Bone marrow (tissue), 2 donors: ENCODE measurements at regions not wholly inside any gene's neighbourhood (a gene's known extent, or its start where the extent isn't known, plus 50 kb on each side); places are given as distances from the start of the nearest gene placed in this dataset.

Experiments used
- DNase-seq, 2 donors: peaks; one replicate each; lab custom pipeline; 2025; lab: John Stamatoyannopoulos, UW

DNA sequence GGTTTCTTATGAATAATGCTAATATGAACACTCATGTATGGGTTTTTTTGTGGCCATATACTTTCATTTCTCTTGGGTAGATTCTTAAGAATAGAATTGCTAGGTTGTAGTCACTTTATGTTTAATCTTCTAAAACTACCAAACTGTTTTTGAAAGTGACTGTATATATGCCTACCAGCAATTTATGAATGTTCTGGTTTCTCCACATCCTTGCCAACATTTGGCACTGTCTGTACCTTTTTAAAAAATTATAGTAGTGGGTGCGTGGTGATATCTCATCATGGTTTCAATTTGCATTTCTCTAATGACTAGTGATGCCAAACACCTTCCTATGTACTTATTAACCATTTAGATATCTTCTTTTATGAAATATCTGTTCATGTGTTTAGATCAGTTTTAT is 110.6 kb upstream of the RIOK3 start:
- no peak for DNase-seq

DNA sequence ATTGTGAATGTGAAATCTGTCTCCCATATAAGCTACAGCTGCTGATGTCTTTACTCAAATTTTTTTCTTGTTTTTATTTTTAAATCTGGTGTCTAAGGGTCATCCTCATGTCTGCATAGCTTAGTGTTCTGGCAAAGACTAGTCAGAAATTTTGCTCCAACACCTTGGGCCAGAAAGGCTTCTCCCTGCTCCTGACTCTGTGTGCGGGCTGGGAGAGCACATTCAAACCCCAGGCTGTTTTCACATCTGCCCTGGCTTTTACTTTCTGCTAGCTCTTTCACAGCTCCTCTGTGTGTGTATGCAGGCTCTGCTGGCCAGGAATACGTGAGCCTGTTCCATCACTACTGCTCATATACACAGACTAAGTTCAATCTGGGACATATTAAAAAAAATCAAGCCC is 102.9 kb upstream of the RIOK3 start:
- no peak for DNase-seq

DNA sequence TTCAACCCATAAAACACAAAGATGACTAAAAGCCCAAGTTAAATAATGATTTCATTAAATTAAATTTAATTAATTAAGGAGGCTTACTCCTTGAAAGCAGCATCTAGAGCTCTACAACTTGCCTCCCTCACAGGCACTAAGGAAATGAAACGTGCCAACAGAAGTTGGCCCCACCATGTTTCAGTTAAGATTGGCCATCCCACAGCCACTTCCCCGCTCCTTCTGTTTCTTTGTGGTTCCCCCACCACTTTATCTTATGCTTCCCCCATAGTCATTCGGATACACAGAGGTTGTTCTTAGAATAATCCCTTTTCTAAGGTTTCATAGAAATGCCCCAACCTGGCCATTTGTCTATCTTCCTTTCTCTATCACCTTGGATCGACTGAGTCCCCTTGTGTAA is 101.6 kb upstream of the RIOK3 start:
- no peak for DNase-seq

DNA sequence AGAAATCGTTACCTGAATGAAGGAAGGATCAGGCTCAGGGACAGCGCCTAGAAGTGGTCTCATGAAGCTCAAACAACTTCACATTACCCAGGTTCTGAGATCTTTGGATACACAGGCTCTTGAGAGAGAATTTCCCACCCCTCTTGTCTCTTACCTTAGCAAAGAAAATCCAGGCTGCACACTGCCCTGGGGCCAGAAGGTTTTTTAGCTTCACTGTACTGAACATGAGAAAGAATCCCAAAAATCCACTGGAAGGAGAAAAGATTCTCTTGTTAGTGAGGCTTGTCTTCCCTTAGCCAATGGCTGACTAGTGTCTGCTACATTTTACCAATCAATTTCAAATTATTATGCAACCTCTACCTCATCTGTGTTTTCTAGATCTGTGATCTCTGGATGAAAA is 101.0 kb upstream of the RIOK3 start:
- DNase-seq: no peak

DNA sequence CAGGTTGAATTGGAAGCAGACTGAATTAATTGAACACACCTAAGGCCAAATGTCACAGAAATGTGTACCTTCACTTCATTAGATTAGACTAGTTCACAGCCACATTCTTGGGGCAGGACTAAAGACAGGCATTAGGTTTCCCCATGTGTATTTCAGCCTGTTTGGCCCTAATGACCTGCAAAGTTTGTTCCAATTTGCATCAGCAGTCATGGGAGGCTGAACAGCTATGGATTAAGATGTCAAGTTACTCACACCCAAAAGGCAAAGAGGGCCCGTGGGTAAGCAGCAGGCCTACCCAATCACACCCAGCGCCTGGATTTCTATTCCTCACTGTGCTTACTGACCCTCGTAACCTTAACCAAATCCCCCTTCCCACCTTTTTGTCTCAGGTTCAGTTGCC is 99.6 kb upstream of the RIOK3 start:
- no peak for DNase-seq

DNA sequence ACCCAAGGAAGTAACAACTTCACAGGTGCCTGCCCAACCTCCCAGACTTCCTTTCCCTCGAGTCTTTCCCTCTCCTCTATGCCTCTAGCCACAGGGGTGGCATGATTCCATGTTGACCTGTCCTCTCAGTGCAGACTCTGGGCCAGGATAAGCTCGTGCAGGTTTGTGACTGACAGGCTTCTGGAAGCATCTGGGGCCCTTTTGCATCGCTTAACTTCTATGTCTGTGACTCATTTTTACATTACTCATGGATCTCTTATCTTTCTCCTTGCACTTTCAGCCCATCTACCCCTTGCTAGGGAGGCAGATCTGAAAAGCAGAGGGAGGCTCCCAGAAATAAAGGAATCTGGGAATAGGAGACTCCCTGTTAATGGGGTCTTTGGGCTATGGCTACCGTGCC is 98.5 kb upstream of the RIOK3 start:
- DNase-seq: no peak

DNA sequence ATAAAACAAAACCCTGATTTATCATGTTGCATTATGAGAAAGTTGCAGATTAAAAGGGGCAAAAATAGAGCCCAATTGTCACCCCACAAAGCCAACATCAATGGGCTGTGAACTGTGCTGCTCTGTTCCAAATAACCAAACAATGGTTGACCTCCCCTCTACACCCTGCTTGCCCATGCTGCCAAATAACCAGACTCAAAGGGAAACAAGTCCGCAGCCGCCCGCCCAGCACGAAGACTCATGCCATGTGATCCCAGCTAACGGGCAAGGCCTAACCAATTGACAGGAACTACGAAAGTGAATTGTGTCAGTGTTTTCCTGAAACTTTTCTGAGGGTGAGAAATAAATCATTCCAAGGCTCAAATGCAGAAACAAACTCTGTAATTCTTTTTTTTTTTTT is 97.9 kb upstream of the RIOK3 start:
- DNase-seq: no peak

DNA sequence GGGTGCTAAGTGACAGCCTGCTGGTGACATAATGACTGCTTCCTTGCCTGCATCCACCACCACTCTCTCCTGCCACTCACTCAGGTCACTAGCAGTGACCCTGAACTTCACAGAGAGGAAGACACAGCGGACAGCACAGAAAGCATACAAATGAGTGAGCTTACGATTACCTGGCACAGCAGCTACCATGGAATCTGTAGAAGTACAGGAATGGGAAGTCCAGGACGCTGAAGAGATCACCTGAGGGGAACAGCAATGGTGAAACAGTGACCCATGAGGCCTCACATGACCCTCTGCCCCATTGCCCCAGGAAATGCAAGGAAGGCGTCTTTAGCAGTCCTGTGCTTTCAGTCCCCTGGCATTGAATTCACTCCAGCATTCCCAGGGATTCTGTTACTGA is 96.7 kb upstream of the RIOK3 start:
- no peak for DNase-seq

DNA sequence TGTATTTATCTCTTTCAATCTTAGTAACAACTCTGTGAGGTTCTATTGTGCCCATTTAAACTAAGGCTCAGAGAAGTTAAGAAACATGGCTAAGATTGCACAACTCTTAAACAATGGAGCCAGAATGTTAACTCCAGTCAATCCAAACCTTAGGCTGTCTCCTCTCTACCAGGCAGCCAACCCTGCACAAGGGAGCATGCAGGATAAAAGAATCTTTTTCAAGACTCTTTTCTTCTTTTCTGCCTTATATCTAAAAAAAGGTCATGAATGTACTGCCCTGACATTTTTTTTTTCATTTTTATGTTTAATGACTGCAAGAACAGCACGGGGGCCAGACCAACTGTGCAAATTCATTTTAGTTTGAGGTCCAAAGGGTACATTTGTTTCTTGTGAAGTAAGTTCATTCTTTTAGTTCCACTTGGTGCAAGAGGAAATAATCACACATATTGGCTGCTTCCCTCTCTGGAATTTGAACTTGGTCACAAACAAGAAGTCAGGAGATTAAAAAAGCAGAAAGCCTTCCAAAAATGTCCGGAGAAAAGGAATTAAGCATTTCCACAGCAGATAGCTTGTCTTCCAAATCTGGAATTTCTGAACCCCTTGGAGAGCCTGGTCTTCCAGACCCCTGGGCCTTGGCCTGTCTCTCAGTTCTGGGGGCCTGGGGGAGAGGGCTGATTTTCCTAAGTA is 96.0 kb upstream of the RIOK3 start:
- DNase-seq: no peak

DNA sequence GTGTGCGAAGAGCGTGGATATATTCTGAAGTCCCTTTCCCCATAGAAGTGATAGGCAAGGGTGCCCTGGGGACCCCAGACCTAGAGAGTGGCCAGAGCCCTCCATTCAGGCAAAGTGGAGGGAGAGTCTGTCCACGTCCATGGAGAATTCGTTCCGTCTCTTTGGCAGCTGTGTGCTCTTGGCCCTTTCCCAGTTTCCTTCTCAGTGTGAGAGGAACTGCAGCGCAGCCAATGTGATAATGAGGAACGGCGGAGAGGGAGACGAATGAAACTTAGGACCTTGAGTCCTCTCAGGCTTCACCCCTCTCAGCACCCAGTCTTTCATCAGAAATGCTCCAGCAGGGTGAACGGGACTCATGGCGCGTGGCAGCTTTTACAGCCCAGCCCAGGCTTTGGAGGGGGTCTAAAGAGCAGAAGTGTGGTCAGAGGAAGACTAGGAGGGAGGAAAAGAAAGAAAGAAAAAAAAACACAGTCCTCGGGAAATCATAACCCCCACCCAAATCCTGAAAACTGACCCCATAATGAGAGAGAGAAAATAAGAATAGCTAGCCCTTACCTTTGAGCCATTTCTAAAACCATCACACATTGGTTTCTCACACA is 95.0 kb upstream of the RIOK3 start:
- no peak for DNase-seq

DNA sequence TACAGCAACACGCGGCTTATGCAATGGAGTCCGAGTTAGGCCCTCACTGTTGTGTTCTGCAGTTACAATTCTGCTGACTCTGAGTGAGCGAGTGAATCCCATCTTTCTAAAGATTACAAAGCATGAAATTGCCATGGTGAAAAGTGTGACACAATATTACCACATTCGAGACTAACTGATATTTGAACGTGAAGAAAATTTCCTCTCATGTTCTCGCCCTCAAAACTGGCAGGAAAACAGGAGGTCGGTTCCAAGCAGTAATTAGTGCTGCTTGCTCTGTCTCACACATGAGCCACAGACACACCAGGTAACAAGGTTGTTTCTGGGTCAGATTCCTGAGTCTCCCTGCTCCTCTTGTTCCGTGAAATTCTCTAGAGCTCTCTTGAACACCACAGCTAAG is 93.7 kb upstream of the RIOK3 start:
- DNase-seq: no peak

DNA sequence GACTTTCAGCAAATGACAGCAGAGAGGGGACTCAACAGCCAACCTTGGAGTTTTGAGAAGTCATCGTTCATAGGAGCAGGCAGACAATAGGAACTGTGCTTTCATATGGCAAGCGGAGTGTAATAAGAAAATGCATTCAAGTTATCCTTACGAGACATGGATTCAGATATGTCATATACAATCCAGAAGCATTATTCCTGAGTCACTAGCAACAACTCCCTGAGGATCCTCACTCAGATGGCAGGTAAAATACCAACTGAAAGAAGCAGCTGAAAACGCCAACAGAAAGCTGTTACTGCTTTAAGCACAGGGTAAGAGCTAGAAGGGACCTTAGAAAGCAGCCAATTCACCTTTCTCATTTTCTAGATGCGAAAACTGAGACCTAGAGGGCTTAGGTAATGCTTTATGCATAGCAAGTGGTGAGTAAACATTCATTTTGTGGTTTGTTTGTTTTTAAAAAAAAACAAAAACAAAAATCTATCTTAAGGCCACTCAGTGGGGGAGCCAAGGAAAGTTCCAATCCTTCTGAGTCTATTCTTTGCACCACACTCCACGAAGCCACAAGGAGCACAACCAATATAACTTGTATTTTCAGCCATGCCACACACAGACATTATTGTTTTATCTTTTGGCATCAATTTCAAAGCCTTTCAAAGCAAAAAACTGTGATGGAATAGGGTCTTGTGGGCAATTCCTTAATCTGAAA is 89.1 kb upstream of the RIOK3 start:
- DNase-seq: no peak

DNA sequence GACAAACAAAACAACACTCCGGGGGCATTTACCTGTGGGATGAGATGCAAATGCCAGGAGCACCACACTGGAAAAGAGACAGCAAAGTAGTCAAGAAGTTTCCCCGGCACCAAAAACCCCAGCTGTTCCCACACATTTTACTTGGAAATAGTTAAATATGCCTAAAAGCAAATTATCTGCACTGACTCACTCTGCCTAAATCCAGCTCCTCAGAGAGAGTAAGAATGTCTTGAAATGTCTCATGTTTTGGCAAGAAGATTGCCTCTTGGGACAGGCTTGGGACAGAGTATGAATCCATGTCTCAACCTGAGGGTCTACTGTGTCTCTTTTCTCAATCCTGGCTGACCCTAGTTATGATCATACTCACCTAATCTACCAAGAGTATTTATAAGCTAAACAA is 87.5 kb upstream of the RIOK3 start:
- no peak for DNase-seq

DNA sequence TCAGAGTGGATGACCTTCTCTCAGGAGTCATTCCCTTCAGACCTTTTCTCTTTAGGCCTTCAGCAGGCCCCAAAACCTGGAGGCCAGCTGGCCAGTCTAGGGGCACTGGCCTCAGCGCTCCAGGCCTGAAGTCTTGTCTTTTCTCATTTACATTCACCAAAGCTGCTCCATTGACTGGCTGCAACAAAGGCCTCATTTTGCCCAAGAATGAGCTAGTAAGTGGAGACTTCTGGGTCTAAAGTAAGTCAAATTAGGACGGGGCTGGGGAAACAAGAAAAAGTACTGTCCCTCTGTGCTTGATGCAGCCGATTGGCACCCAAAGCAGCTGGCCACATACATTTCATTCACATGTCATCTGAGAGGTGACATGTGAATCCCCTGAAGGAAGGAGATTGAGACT is 83.8 kb upstream of the RIOK3 start:
- no peak for DNase-seq

DNA sequence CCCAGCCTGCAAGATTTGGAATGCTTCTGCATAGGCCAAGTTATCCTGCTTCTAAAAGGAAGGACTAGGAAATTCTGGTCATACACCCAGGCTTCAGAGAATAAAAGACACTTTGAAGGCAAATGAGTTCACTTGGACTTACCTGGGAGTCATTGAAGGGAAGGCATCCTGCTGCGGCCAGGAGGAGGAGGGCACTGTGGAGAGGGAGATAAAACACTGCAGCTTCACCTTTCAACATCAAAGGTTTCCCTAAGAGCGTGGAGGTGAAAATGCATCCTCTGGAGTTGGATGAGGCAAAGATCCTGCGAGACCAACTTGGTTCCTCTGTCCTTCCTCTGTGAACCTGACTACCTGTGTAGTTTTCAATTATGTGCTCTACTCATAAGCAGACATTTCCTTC is 79.5 kb upstream of the RIOK3 start:
- no peak for DNase-seq

DNA sequence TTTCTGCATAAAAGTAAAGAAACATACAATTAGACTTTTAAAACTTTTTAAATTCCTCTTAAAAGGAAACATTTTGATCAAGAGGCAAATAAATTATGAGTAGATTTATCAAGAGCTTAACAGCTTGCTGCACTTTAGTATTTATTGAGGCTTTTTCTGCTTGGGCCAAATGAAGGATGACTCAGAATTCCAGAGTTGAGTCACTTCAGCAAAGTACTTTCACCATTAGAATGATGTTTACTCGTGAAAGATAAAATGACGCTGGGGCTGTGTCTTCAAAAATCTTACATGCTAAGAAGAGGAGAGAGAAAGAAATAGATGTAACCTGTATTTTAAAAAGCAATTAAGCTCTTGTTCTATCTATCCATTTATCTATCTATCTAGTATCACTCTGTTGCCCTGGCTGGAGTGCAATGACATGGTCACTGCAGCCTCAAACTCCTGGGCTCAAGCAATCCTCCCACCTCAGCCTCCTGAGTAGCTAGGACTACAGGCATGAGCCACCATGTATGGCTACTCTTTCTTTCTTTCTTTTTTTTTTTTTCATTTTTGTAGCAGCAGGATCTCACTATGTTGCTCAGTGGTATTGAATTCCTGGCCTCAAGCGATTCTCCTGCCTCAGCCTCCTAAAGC is 75.3 kb upstream of the RIOK3 start:
- DNase-seq: peak in 1 of 2 donors; percentile 16

DNA sequence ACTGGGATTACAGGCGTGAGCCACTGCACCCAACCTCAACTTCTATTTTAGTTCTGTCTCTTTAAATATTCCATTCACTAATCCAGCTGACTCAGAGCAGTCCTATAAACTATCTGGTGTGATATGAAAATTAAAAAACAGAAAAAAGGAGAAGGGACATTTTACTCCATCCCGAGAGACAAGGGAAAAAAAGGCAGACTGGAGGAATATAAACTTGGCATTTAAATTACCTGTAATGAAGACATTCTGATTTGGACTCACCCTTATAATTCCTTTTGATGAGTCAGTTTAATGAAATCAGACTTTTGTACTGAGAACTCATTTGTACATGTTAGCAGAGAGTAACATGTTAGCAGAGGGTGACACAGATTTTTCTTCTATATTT is 74.8 kb upstream of the RIOK3 start:
- no peak for DNase-seq

DNA sequence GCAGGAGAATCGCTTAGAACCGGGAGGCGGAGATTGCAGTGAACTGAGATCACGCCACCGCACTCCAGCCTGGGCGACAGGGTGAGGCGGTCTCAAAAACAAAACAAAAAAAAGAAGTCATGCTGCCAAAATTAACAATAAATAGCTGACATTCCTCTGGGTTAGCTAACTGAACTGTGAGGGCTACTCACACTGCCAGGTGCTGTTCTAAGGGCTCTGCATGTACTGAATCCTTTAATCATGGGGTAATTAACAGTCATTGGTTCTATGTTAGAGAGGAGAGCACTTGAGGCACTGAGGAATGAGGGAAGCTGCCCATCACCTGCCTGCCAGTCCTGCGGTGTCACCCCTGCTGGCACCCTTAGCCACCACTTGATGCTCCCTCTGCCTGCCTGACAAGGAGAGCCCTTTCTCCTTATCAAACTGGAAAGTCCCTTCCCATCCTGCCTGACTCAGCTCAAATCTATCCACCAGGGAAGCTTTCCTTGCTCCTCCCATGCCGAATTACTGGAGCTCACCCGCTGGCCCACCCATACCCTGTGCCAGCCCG is 73.0 kb upstream of the RIOK3 start:
- DNase-seq: no peak

DNA sequence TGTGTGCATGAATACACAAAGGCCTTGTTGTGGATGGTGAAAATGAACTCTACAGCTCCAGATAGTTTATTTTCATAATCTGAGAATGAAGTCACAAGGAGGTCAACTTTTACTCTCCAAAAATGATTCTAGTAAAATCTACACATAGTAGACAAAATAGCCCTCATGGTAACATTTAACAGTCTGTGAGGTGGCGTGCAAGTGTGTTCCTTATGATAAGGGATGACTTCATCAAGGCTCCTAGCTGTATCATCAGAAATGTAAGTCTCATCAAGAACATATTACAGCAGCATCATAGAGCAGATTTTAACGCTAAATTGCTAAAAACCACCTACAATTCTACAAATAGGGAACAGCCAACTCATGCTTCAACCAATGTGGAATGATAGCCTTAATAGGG is 72.3 kb upstream of the RIOK3 start:
- DNase-seq: no peak

DNA sequence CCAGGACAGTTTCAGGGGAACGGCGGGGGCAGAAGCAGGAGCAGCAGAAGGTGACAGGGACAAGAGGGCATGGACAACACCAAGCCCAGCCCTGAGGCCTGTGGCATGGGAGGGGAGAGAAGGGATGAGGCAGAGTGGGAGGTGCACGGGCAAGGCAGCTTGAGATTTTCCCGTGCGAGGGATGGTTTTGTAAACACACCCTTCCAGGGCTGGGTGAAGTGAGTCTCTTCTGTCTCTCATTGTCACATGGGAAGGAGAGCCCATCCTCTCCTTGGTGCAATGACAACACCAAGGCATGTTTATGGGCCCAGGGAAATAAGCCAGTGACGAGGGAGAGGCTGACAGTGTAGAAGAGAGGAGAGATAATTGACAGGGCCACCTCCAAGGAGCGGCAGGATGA is 69.6 kb upstream of the RIOK3 start:
- DNase-seq: no peak

DNA sequence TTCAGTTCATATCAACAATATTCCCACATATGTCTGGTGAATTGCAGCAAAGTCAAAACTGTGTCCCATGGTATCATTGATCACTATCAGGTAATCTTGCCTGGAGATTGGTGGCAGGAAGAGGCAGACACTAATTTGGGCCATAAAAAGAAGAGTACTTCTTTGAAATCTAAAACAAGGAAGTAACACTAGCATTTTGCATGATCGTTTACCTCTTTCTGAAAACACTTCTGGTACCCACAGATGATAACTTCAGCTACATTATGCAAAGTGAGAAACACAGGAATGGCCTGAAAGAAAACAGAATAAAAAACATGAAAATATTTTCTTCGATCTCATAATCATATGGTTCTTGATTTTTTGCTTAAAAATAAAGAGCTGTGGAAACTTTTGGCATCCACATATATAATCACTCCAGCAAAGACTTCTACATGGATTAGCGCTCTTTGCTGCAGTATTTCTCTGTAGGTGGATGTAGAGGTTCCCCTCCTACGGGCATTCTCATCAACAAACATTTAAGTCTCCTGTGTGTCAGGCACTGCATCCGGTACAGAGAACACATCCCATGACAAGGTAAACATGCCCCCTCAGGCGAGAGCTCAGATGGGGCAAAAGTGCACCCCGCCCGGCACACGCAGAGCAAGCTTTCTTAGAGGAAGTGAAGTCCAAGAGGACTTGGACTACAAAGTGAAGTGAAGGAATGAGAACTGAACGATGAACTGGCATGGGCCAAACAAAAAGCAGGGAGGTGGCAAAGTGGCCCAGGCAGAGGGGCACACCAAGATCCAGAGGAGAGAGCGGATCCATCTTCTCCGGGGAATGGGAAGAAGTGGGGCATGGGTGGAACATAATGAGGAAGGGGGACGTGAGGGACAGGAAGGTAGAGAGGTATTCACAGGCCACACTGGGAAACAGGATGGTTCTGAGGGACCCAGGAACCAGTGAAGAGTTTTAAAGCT is 68.0 kb upstream of the RIOK3 start:
- DNase-seq: no peak

DNA sequence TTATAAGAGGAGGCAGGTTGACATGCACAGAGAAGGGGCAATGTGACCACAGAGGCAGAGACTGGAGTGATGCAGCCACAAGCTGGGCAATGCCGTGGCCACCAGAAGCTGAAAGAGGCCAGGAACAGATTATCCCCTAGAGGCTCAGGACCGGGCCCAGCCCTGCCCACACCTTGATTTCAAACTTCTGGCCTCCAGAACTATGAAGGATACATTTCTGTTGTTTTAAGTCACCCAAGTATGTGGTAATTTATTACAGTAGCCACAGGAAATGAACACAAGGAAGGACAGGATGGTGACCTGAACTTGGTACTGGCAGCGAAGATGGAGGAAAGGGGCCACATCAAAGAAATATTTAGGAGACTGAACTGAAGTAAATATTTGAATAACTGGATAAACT is 66.8 kb upstream of the RIOK3 start:
- no peak for DNase-seq
